PC-9 (cell line): ENCODE measurements at regions not wholly inside any gene's neighbourhood (a gene's known extent, or its start where the extent isn't known, plus 50 kb on each side); places are given as distances from the start of the nearest gene placed in this dataset.
A peak's percentile ranks its signal among the peaks of the same experiment; 100 is the strongest.

ENCODE experiments used
- BruUV-seq: library from RNA; stranded (reverse); fragments of 400-500 nt; replicated peaks from 2 replicates; lab custom pipeline; 2021; lab: Mats Ljungman, UMichigan
- CTCF ChIA-PET: fragments of 300-600 bp; sonication (Branson Sonifier 250); formaldehyde crosslinking; loops from one replicate; lab custom pipeline; 2022; ENCODE audit warnings: antibody characterized with exemption; lab: Charles Lee
- POLR2A ChIA-PET: fragments of 300-600 bp; sonication (Branson Sonifier 250); formaldehyde crosslinking; loops from one replicate; lab custom pipeline; 2022; ENCODE audit warnings: antibody characterized with exemption; ENCODE audit not compliant: unreplicated experiment; lab: Charles Lee
- DNase-seq, 2 experiments: peaks; one replicate each; pipeline versions ENCODE4 v3.0.0 to v3.0.0-alpha.2; 2015 to 2022; ENCODE audit warnings: mixed read lengths in 1 of 2
- H2AFZ ChIP-seq: fragments of 200-600 bp; sonication (generic); 2 replicates; pipeline ENCODE4 v1.8.1; 2017; ENCODE audit warnings: antibody characterized with exemption
- H3F3A ChIP-seq: fragments of 200-600 bp; sonication (generic); 2 replicates; pipeline ENCODE4 v1.8.1; 2017; ENCODE audit warnings: antibody characterized with exemption, mild to moderate bottlenecking, low read depth; ENCODE audit not compliant: insufficient read depth
- H3K27ac ChIP-seq: fragments of 200-600 bp; sonication (generic); 2 replicates; pipeline ENCODE4 v1.6.1; 2016; ENCODE audit warnings: mixed run types
- H3K27me3 ChIP-seq: fragments of 200-600 bp; sonication (generic); 2 replicates; pipeline ENCODE4 v1.6.1; 2016; ENCODE audit warnings: low read depth, mixed run types; ENCODE audit not compliant: insufficient read depth
- H3K36me3 ChIP-seq: fragments of 200-600 bp; sonication (generic); 2 replicates; pipeline ENCODE4 v1.6.1; 2016; ENCODE audit warnings: low read depth, mixed run types
- H3K4me1 ChIP-seq: fragments of 200-600 bp; sonication (generic); replicated peaks from 2 replicates; pipeline ENCODE4 v1.6.1; 2016; ENCODE audit warnings: mixed run types; ENCODE audit not compliant: insufficient read depth
- H3K4me2 ChIP-seq: fragments of 200-600 bp; sonication (generic); 2 replicates; pipeline ENCODE4 v1.6.1; 2017; ENCODE audit warnings: mixed run types
- H3K4me3 ChIP-seq: fragments of 200-600 bp; sonication (generic); 2 replicates; pipeline ENCODE4 v1.6.1; 2016; ENCODE audit warnings: mixed run types
- H3K79me2 ChIP-seq: fragments of 200-600 bp; sonication (generic); 2 replicates; pipeline ENCODE4 v1.6.1; 2017; ENCODE audit warnings: low read depth, mixed run types
- H3K9me2 ChIP-seq: fragments of 200-600 bp; sonication (generic); 2 replicates; pipeline ENCODE4 v1.8.1; 2017; ENCODE audit warnings: mild to moderate bottlenecking; ENCODE audit not compliant: insufficient read depth
- H3K9me3 ChIP-seq: fragments of 200-600 bp; sonication (generic); 2 replicates; pipeline ENCODE4 v1.8.1; 2016; ENCODE audit warnings: low read depth; ENCODE audit not compliant: insufficient read depth
- H4K20me1 ChIP-seq: fragments of 200-600 bp; sonication (generic); 2 replicates; pipeline ENCODE4 v1.8.1; 2017; ENCODE audit not compliant: insufficient read depth
- CTCF ChIP-seq: fragments of 200-600 bp; sonication (generic); conservative IDR thresholded peaks from 2 replicates; pipeline ENCODE4 v1.6.1; 2017; ENCODE audit warnings: mixed run types, antibody characterized with exemption, mild to moderate bottlenecking, moderate library complexity
- EZH2 ChIP-seq: fragments of 200-600 bp; sonication (generic); IDR thresholded peaks from 2 replicates; pipeline ENCODE4 v1.8.0; 2017; ENCODE audit warnings: antibody characterized with exemption, low read depth
- intact Hi-C: fragments of 100-400 bp; cut with micrococcal nuclease; formaldehyde crosslinking; loops from one replicate; pipeline ENCODE4 v1.10.0; 2022; ENCODE audit not compliant: unreplicated experiment

- H3K27ac ChIP-seq: peak overlapping the region; percentile 56
- H3K9me2 ChIP-seq: no peaks in the 10 kb centered on the region
- no peak for DNase-seq
- H2AFZ ChIP-seq: no peak overlapping the region
- peaks cover 24% of the 10 kb centered on the region for H3F3A ChIP-seq
- H3K27me3 ChIP-seq: no peaks in the 10 kb centered on the region
- no peaks in the 10 kb centered on the region for H4K20me1 ChIP-seq
- POLR2A ChIA-PET: interaction anchor here (0.9 kb wide), 1 partner anchor 12 kb away, joined by 4 read pairs; no protein-coding TSS in a partner anchor
- no peak for TF ChIP-seq CTCF
- no peak for TF ChIP-seq EZH2
- intact Hi-C loops: loop anchor here (5.0 kb wide), 2 partner anchors 39 to 79 kb away; no protein-coding TSS in a partner anchor
- H3K4me1 ChIP-seq: peaks cover 56% of the 10 kb centered on the region
- H3K4me2 ChIP-seq: peak overlapping the region; percentile 48
- no peaks in the 10 kb centered on the region for H3K79me2 ChIP-seq
- H3K36me3 ChIP-seq: no peaks in the 10 kb centered on the region
- no peak overlapping the region for H3K4me3 ChIP-seq
- peaks cover 3% of the 10 kb centered on the region for H3K9me3 ChIP-seq
- CTCF ChIA-PET: interaction anchor here (1.0 kb wide), 1 partner anchor 59 kb away, joined by 11 read pairs; the partner anchor contains the start of gene POU2F1
- no TSS peak for BruUV-seq
Observed at GRCh38 chr1:167161762-167162161, 58.9 kb upstream of the POU2F1 start.

- TF ChIP-seq CTCF: no peak
- TF ChIP-seq EZH2: no peak
- no peak for DNase-seq
- Histone ChIP-seq H3K9me2 (no peaks in the 10 kb centered on the region), H2AFZ (no peak overlapping the region), H3K36me3 (no peaks in the 10 kb centered on the region), H3K4me2 (no peak overlapping the region), H3K27me3 (no peaks in the 10 kb centered on the region), H3K79me2 (no peaks in the 10 kb centered on the region), H3K9me3 (peaks cover 3% of the 10 kb centered on the region), H3K4me1 (peaks cover 49% of the 10 kb centered on the region), H3F3A (peaks cover 19% of the 10 kb centered on the region; the same call in 1 of the 2 replicates), H3K27ac (no peak overlapping the region), H3K4me3 (no peak overlapping the region), H4K20me1 (no peaks in the 10 kb centered on the region)
- intact Hi-C loops: no loop called here
- POLR2A ChIA-PET: no interaction called here
- no TSS peak for BruUV-seq
- CTCF ChIA-PET: no interaction called here
Observed at GRCh38 chr1:167165219-167165618, 55.5 kb upstream of the POU2F1 start.

- Histone ChIP-seq H3K4me3 (no peak overlapping the region), H3K9me3 (no peaks in the 10 kb centered on the region; the same call in 1 of the 2 replicates), H3K79me2 (no peaks in the 10 kb centered on the region), H4K20me1 (no peaks in the 10 kb centered on the region), H3K36me3 (no peaks in the 10 kb centered on the region), H3F3A (peaks cover 10% of the 10 kb centered on the region; the same call in 1 of the 2 replicates), H3K4me1 (peaks cover 51% of the 10 kb centered on the region), H3K9me2 (no peaks in the 10 kb centered on the region), H3K4me2 (no peak overlapping the region), H3K27me3 (no peaks in the 10 kb centered on the region), H3K27ac (no peak overlapping the region), H2AFZ (no peak overlapping the region)
- DNase-seq: no peak
- CTCF ChIA-PET: no interaction called here
- no peak for TF ChIP-seq CTCF
- no peak for TF ChIP-seq EZH2
- no TSS peak for BruUV-seq
- POLR2A ChIA-PET: no interaction called here
- intact Hi-C loops: no loop called here
Observed at GRCh38 chr1:167165948-167166689, 54.6 kb upstream of the POU2F1 start.
